M059J (cell line): ENCODE measurements at regions not wholly inside any gene's neighbourhood (a gene's known extent, or its start where the extent isn't known, plus 50 kb on each side); places are given as distances from the start of the nearest gene placed in this dataset.

ENCODE experiments used
- DNase-seq: peaks from one replicate; pipeline ENCODE4 v3.0.0-alpha.2; 2012; ENCODE audit warnings: low read depth

GRCh38 chr18:37619964-37620363, 54.4 kb upstream of the CELF4 start:
- no peak for DNase-seq

- DNase-seq, result no peak
Measured at GRCh38 chr18:37617623-37618022, 52.0 kb upstream of the CELF4 start.
